ENCODE measurements at regions not wholly inside any gene's neighbourhood (a gene's known extent, or its start where the extent isn't known, plus 50 kb on each side); places are given as distances from the start of the nearest gene placed in this dataset.

DNA sequence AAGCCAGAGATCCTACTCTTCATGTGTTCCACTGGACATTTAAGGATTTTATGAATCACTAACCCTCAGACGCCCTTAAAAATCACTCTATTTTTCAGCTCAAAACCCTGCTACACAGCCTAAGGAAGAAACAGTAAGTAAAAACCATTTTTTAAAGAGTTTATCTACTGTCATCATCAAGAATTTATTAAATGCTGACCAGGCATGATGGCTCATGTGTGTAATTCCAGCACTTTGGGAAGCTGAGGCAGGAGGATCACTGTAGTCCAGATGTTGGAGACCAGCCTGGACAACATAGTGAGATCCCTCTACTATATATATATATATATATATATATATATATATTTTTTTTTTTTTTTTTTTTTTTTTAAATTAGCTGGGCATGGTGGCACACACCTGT lies 124.2 kb upstream of the ID4 start:
- no peak overlapping the region for H3K4me3 ChIP-seq (ENCODE audit: low read length)
- Mint-ChIP-seq H3K4me3 (no peak overlapping the region), H3K27me3 (no peaks in the 10 kb centered on the region), H3K4me1 (ENCODE audit: low read depth) (no peaks in the 10 kb centered on the region), H3K36me3 (ENCODE audit: low read depth) (no peaks in the 10 kb centered on the region), H3K27ac (no peak overlapping the region), H3K9me3 (no peaks in the 10 kb centered on the region)
- POLR2A ChIA-PET, result no interaction called here
- no peak for DNase-seq
- H3K36me3 ChIP-seq (ENCODE audit: insufficient read depth, low read length), result no peaks in the 10 kb centered on the region
- H3K4me1 ChIP-seq (ENCODE audit: insufficient read depth, low read length), result no peaks in the 10 kb centered on the region
- ATAC-seq (ENCODE audit: poor library complexity), result no peak
- intact Hi-C loops (cut with DNase I, micrococcal nuclease), result no loop called here
- no peaks in the 10 kb centered on the region for H3K9me3 ChIP-seq (ENCODE audit: control insufficient read depth in 1 of 2, insufficient read depth in 1 of 2, low read length in 2 of 2)
- CTCF ChIA-PET, result no interaction called here
- H3K27ac ChIP-seq (ENCODE audit: low read depth in 1 of 2, low read length in 2 of 2), result no peak overlapping the region
- TF ChIP-seq, protein P1, sequence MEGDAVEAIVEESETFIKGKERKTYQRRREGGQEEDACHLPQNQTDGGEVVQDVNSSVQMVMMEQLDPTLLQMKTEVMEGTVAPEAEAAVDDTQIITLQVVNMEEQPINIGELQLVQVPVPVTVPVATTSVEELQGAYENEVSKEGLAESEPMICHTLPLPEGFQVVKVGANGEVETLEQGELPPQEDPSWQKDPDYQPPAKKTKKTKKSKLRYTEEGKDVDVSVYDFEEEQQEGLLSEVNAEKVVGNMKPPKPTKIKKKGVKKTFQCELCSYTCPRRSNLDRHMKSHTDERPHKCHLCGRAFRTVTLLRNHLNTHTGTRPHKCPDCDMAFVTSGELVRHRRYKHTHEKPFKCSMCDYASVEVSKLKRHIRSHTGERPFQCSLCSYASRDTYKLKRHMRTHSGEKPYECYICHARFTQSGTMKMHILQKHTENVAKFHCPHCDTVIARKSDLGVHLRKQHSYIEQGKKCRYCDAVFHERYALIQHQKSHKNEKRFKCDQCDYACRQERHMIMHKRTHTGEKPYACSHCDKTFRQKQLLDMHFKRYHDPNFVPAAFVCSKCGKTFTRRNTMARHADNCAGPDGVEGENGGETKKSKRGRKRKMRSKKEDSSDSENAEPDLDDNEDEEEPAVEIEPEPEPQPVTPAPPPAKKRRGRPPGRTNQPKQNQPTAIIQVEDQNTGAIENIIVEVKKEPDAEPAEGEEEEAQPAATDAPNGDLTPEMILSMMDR (IDR thresholded peaks at IDR 0.05), result no peak
- H3K27me3 ChIP-seq (ENCODE audit: control insufficient read depth in 1 of 2, insufficient read depth in 2 of 2, low read length in 2 of 2), result no peaks in the 10 kb centered on the region

DNA sequence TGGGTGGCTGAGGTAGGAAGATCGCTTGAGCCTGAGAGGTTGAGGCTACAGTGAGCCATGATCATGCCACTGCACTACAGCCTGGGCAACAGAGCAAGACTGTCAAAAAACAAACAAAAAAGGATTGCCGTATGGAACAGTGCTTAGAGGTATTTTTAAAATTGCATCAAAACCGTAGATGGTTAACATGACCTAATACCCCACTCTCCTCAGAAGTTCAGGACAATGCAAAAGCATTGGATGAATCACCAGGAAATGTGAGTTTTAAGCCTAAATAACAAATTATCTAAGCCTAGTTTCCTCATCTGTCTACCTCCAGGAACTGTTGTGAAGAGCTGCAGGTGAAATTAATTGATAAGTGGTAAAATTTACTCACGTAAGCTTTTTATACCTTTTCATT lies 123.8 kb upstream of the ID4 start:
- Mint-ChIP-seq H3K36me3 (ENCODE audit: low read depth) (no peaks in the 10 kb centered on the region), H3K4me1 (ENCODE audit: low read depth) (no peaks in the 10 kb centered on the region), H3K9me3 (no peaks in the 10 kb centered on the region), H3K27ac (no peak overlapping the region), H3K27me3 (no peaks in the 10 kb centered on the region), H3K4me3 (no peak overlapping the region)
- intact Hi-C loops (cut with DNase I, micrococcal nuclease), result no loop called here
- ChIA-PET POLR2A (no interaction called here), CTCF (no interaction called here)
- ATAC-seq (ENCODE audit: poor library complexity) (no peak), DNase-seq (no peak)
- TF ChIP-seq, protein P1 (IDR thresholded peaks at IDR 0.05), result no peak
- no peak overlapping the region for H3K4me3 ChIP-seq (ENCODE audit: low read length)
- no peaks in the 10 kb centered on the region for H3K4me1 ChIP-seq (ENCODE audit: insufficient read depth, low read length)
- no peaks in the 10 kb centered on the region for H3K9me3 ChIP-seq (ENCODE audit: control insufficient read depth in 1 of 2, insufficient read depth in 1 of 2, low read length in 2 of 2)
- no peaks in the 10 kb centered on the region for H3K27me3 ChIP-seq (ENCODE audit: control insufficient read depth in 1 of 2, insufficient read depth in 2 of 2, low read length in 2 of 2)
- no peaks in the 10 kb centered on the region for H3K36me3 ChIP-seq (ENCODE audit: insufficient read depth, low read length)
- no peak overlapping the region for H3K27ac ChIP-seq (ENCODE audit: low read depth in 1 of 2, low read length in 2 of 2)

DNA sequence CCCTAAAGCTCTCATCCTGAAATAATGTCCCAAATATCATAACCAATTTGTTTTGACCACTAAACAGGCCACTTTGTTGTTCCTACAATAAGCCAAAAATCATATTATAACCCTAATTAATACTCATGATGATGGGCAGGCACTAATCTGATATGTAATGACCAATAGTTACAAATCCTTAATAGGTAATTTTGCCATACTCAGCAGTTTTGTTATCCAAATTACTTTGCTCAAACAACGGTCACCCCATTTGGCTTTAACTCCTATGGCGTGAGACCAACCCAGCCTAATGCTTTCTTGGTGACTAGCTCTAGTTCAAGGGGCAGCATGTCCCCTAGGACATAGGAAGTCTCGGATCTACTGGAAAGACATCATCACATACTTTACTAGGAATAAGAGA lies 123.2 kb upstream of the ID4 start:
- DNase-seq, result no peak
- Histone ChIP-seq H3K9me3 (ENCODE audit: control insufficient read depth in 1 of 2, insufficient read depth in 1 of 2, low read length in 2 of 2) (no peaks in the 10 kb centered on the region), H3K27me3 (ENCODE audit: control insufficient read depth in 1 of 2, insufficient read depth in 2 of 2, low read length in 2 of 2) (no peaks in the 10 kb centered on the region), H3K4me3 (ENCODE audit: low read length) (no peak overlapping the region), H3K27ac (ENCODE audit: low read depth in 1 of 2, low read length in 2 of 2) (no peak overlapping the region), H3K36me3 (ENCODE audit: insufficient read depth, low read length) (no peaks in the 10 kb centered on the region), H3K4me1 (ENCODE audit: insufficient read depth, low read length) (no peaks in the 10 kb centered on the region)
- Mint-ChIP-seq H3K27ac (no peak overlapping the region), H3K4me3 (no peak overlapping the region), H3K27me3 (no peaks in the 10 kb centered on the region), H3K4me1 (ENCODE audit: low read depth) (no peaks in the 10 kb centered on the region), H3K36me3 (ENCODE audit: low read depth) (no peaks in the 10 kb centered on the region), H3K9me3 (no peaks in the 10 kb centered on the region)
- ChIA-PET POLR2A (no interaction called here), CTCF (no interaction called here)
- TF ChIP-seq, protein P1 (IDR thresholded peaks at IDR 0.05), result no peak
- intact Hi-C loops (cut with DNase I, micrococcal nuclease), result no loop called here
- ATAC-seq (ENCODE audit: poor library complexity), result no peak

All from CD4-positive, alpha-beta T cell (primary cell).